OCI-LY1 (cell line): ENCODE measurements at regions not wholly inside any gene's neighbourhood (a gene's known extent, or its start where the extent isn't known, plus 50 kb on each side); places are given as distances from the start of the nearest gene placed in this dataset.

Source experiments
- EZH2 ChIP-seq: fragments of 200-600 bp; sonication (generic), shearing (Covaris generic); IDR thresholded peaks from 2 replicates; pipeline ENCODE4 v1.8.0; 2017; ENCODE audit warnings: borderline replicate concordance, mixed run types, mild to moderate bottlenecking, antibody characterized with exemption, low read length, moderate library complexity, mixed read lengths
- TF ChIP-seq, protein P1 (sequence below): fragments of 200-600 bp; sonication (generic), shearing (Covaris generic); IDR thresholded peaks from 2 replicates; pipeline ENCODE4 v1.5.1; 2017; ENCODE audit warnings: mild to moderate bottlenecking, antibody characterized with exemption, low read length, moderate library complexity, mixed read lengths

DNA sequence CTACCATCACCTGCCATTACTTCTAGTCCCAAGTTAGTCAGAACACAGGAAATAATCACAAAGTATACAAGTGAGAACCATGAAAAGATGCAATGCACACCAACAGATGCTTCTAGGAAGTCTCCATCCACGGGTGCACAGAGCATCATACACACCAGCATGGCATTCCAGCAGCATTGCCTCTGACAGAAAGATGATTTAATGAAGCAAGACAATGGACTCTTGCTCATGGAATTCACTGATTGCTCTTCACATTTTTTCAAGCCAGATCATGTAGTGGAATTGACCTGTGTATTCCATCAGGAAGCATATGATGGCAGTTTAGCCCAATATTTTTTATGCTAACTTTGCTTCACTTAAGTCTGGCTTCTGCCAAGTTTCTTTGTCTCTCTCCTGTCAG is 406.3 kb upstream of the RGS17 start:
- TF ChIP-seq, protein P1, sequence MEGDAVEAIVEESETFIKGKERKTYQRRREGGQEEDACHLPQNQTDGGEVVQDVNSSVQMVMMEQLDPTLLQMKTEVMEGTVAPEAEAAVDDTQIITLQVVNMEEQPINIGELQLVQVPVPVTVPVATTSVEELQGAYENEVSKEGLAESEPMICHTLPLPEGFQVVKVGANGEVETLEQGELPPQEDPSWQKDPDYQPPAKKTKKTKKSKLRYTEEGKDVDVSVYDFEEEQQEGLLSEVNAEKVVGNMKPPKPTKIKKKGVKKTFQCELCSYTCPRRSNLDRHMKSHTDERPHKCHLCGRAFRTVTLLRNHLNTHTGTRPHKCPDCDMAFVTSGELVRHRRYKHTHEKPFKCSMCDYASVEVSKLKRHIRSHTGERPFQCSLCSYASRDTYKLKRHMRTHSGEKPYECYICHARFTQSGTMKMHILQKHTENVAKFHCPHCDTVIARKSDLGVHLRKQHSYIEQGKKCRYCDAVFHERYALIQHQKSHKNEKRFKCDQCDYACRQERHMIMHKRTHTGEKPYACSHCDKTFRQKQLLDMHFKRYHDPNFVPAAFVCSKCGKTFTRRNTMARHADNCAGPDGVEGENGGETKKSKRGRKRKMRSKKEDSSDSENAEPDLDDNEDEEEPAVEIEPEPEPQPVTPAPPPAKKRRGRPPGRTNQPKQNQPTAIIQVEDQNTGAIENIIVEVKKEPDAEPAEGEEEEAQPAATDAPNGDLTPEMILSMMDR, result no peak
- no peak for TF ChIP-seq EZH2
